HEK293 (cell line): ENCODE measurements at regions not wholly inside any gene's neighbourhood (a gene's known extent, or its start where the extent isn't known, plus 50 kb on each side); places are given as distances from the start of the nearest gene placed in this dataset.
A peak's percentile ranks its signal among the peaks of the same experiment; 100 is the strongest.

Experiments
- CTCF ChIA-PET: fragments of 350-600 bp; formaldehyde crosslinking; extraction: SDS; loops from one replicate; lab custom pipeline; 2021; ENCODE audit warnings: antibody characterized with exemption; lab: Yijun Ruan, JAX
- POLR2A ChIA-PET: fragments of 300-600 bp; formaldehyde crosslinking; extraction: SDS; loops from one replicate; lab custom pipeline; 2020; ENCODE audit warnings: antibody characterized with exemption, inconsistent platforms; lab: Yijun Ruan, JAX
- H3K27ac ChIP-seq: fragments of 200-500 bp; sonication (Bioruptor generic); 2 replicates; pipeline ENCODE4 v1.5.1; 2014; ENCODE audit warnings: low read depth, low read length, control low read depth, inconsistent platforms; ENCODE audit errors: extremely low read depth
- H3K36me3 ChIP-seq, 2 experiments: fragments of 200-500 bp in 1 of 2; sonication (Bioruptor generic) in 1 of 2; 1 replicate in 1 of 2; 2 replicates in 1 of 2; pipeline ENCODE4 v1.5.1; 2014 to 2017; ENCODE audit warnings: inconsistent platforms in 2 of 2, low read length in 2 of 2; ENCODE audit not compliant: control insufficient read depth in 2 of 2, insufficient read depth in 1 of 2
- H3K4me1 ChIP-seq: fragments of 200-500 bp; sonication (Bioruptor generic); 2 replicates; pipeline ENCODE4 v1.5.1; 2014; ENCODE audit warnings: mild to moderate bottlenecking, low read length, inconsistent platforms; ENCODE audit not compliant: control insufficient read depth, insufficient read depth
- H3K4me3 ChIP-seq: 2 replicates; pipeline ENCODE4 v1.5.1; 2011; ENCODE audit warnings: low read depth, mild to moderate bottlenecking, control low read depth, low read length, moderate library complexity
- H3K9me3 ChIP-seq: fragments of 200-500 bp; sonication (Bioruptor generic); 2 replicates; pipeline ENCODE4 v1.5.1; 2014; ENCODE audit warnings: low read depth, low read length, inconsistent platforms; ENCODE audit not compliant: control insufficient read depth, insufficient read depth
- ELK4 ChIP-seq: IDR thresholded peaks from 2 replicates; pipeline ENCODE4 v1.6.1; 2011; ENCODE audit warnings: mild to moderate bottlenecking, low read depth, low read length, borderline replicate concordance
- FEZF1 ChIP-seq: fragments of 450-650 bp; formaldehyde crosslinking; IDR thresholded peaks from 2 replicates; pipeline ENCODE4 v1.5.1; 2016; ENCODE audit warnings: missing biosample characterization, missing genetic modification characterization
- REST ChIP-seq: fragments of 450-650 bp; formaldehyde crosslinking; IDR thresholded peaks from 2 replicates; pipeline ENCODE4 v1.5.1; 2016; ENCODE audit warnings: missing biosample characterization, missing genetic modification characterization
- SP7 ChIP-seq: fragments of 450-650 bp; formaldehyde crosslinking; IDR thresholded peaks from 2 replicates; pipeline ENCODE4 v1.5.1; 2016; ENCODE audit warnings: missing biosample characterization, missing genetic modification characterization
- ZBTB10 ChIP-seq: fragments of 450-650 bp; formaldehyde crosslinking; IDR thresholded peaks from 2 replicates; pipeline ENCODE4 v1.5.1; 2016; ENCODE audit warnings: missing biosample characterization, missing genetic modification characterization
- ZBTB44 ChIP-seq: fragments of 450-650 bp; IDR thresholded peaks from 2 replicates; pipeline ENCODE4 v1.5.1; 2018; ENCODE audit warnings: missing biosample characterization, mild to moderate bottlenecking, missing genetic modification characterization
- ZFP3 ChIP-seq: fragments of 450-650 bp; formaldehyde crosslinking; IDR thresholded peaks from 2 replicates; pipeline ENCODE4 v1.5.1; 2016; ENCODE audit warnings: low read depth, missing biosample characterization, missing genetic modification characterization
- ZFP69B ChIP-seq: fragments of 450-650 bp; formaldehyde crosslinking; IDR thresholded peaks from 2 replicates; pipeline ENCODE4 v1.5.1; 2016; ENCODE audit warnings: missing biosample characterization, missing genetic modification characterization
- ZNF132 ChIP-seq: fragments of 450-650 bp; formaldehyde crosslinking; IDR thresholded peaks from 2 replicates; pipeline ENCODE4 v1.5.1; 2017; ENCODE audit warnings: missing biosample characterization, missing genetic modification characterization, borderline replicate concordance
- ZNF133 ChIP-seq: fragments of 450-650 bp; formaldehyde crosslinking; IDR thresholded peaks from 2 replicates; pipeline ENCODE4 v1.5.1; 2016; ENCODE audit warnings: missing biosample characterization, missing genetic modification characterization
- ZNF16 ChIP-seq: fragments of 450-650 bp; formaldehyde crosslinking; IDR thresholded peaks from 2 replicates; pipeline ENCODE4 v1.5.1; 2016; ENCODE audit warnings: low read depth, missing biosample characterization, missing genetic modification characterization
- ZNF24 ChIP-seq: fragments of 450-650 bp; formaldehyde crosslinking; IDR thresholded peaks from 2 replicates; pipeline ENCODE4 v1.5.1; 2016; ENCODE audit warnings: missing biosample characterization, missing genetic modification characterization
- ZNF335 ChIP-seq: fragments of 450-650 bp; formaldehyde crosslinking; conservative IDR thresholded peaks from 2 replicates; pipeline ENCODE4 v1.5.1; 2016; ENCODE audit warnings: missing biosample characterization, missing genetic modification characterization
- ZNF426 ChIP-seq: fragments of 450-650 bp; formaldehyde crosslinking; IDR thresholded peaks from 2 replicates; pipeline ENCODE4 v1.5.1; 2017; ENCODE audit warnings: missing biosample characterization, missing genetic modification characterization, mild to moderate bottlenecking, inconsistent platforms, moderate library complexity
- ZNF514 ChIP-seq: fragments of 450-650 bp; formaldehyde crosslinking; IDR thresholded peaks from 2 replicates; pipeline ENCODE4 v1.5.1; 2016; ENCODE audit warnings: missing biosample characterization, missing genetic modification characterization
- ZNF521 ChIP-seq: fragments of 450-650 bp; formaldehyde crosslinking; IDR thresholded peaks from 2 replicates; pipeline ENCODE4 v1.5.1; 2017; ENCODE audit warnings: missing biosample characterization, mild to moderate bottlenecking, missing genetic modification characterization
- ZNF558 ChIP-seq: fragments of 450-650 bp; formaldehyde crosslinking; IDR thresholded peaks from 2 replicates; pipeline ENCODE4 v1.5.1; 2016; ENCODE audit warnings: missing biosample characterization, missing genetic modification characterization
- ZNF560 ChIP-seq: fragments of 450-650 bp; formaldehyde crosslinking; IDR thresholded peaks from 2 replicates; pipeline ENCODE4 v1.5.1; 2017; ENCODE audit warnings: missing biosample characterization, missing genetic modification characterization, borderline replicate concordance
- ZNF561 ChIP-seq: fragments of 450-650 bp; IDR thresholded peaks from 2 replicates; pipeline ENCODE4 v1.5.1; 2018; ENCODE audit warnings: missing biosample characterization, missing genetic modification characterization, borderline replicate concordance
- ZNF654 ChIP-seq: fragments of 450-650 bp; formaldehyde crosslinking; IDR thresholded peaks from 2 replicates; pipeline ENCODE4 v1.5.1; 2016; ENCODE audit warnings: low read depth, missing biosample characterization, missing genetic modification characterization

GRCh38 chr18:22523481-22523880, 105.8 kb upstream of the CTAGE1 start:
- Histone ChIP-seq H3K4me3 (no peak overlapping the region), H3K4me1 (no peaks in the 10 kb centered on the region), H3K27ac (no peak overlapping the region), H3K36me3 (no peaks in the 10 kb centered on the region), H3K9me3 (no peaks in the 10 kb centered on the region)
- ChIA-PET CTCF (interaction anchor here (0.9 kb wide), 1 partner anchor 25 kb away, joined by 3 read pairs; no protein-coding TSS in a partner anchor), POLR2A (no interaction called here)
- TF ChIP-seq ZNF654 (no peak), FEZF1 (tag by site-specific recombination) (peak; percentile 21; the same call in 1 of the 2 replicates)

GRCh38 chr18:22524783-22525182, 107.1 kb upstream of the CTAGE1 start:
- ChIA-PET POLR2A (no interaction called here), CTCF (no interaction called here)
- Histone ChIP-seq H3K4me1 (no peaks in the 10 kb centered on the region), H3K27ac (no peak overlapping the region), H3K9me3 (no peaks in the 10 kb centered on the region), H3K4me3 (no peak overlapping the region), H3K36me3 (no peaks in the 10 kb centered on the region)
- TF ChIP-seq ZNF426 (tag by site-specific recombination) = no peak
- TF ChIP-seq ZFP3 = no peak
- no peak for TF ChIP-seq ZNF558
- TF ChIP-seq ELK4 = no peak
- TF ChIP-seq ZNF521 (tag by site-specific recombination) = no peak
- no peak for TF ChIP-seq REST
- no peak for TF ChIP-seq ZNF335 (tag by site-specific recombination)

- POLR2A ChIA-PET = no interaction called here
Measured at GRCh38 chr18:22525313-22525712, 107.6 kb upstream of the CTAGE1 start.

More at GRCh38 chr18:22525313-22525712, 107.6 kb upstream of the CTAGE1 start:
- H3K9me3 ChIP-seq = no peaks in the 10 kb centered on the region
- CTCF ChIA-PET = interaction anchor here (0.6 to 1.0 kb wide), 2 partner anchors 33 to 78 kb away, joined by 3 to 6 read pairs; no protein-coding TSS in a partner anchor
- no peak overlapping the region for H3K27ac ChIP-seq
- H3K4me3 ChIP-seq = no peak overlapping the region
- H3K36me3 ChIP-seq = no peaks in the 10 kb centered on the region
- no peaks in the 10 kb centered on the region for H3K4me1 ChIP-seq
- no peak for TF ChIP-seq SP7 (tag by site-specific recombination)
- no peak for TF ChIP-seq ZNF24 (tag by site-specific recombination)
- no peak for TF ChIP-seq ZNF561 (tag by site-specific recombination)
- no peak for TF ChIP-seq ZNF133 (tag by site-specific recombination)
- no peak for TF ChIP-seq ZNF560 (tag by site-specific recombination)
- no peak for TF ChIP-seq ZFP69B (tag by site-specific recombination)
- no peak for TF ChIP-seq ZNF514 (tag by site-specific recombination)
- no peak for TF ChIP-seq ZNF132 (tag by site-specific recombination)
- no peak for TF ChIP-seq ZBTB10 (tag by site-specific recombination)
- TF ChIP-seq ZNF16 (tag by site-specific recombination) = no peak
- TF ChIP-seq ZBTB44 (tag by site-specific recombination) = no peak
